GM23338 (cell line): ENCODE measurements at regions not wholly inside any gene's neighbourhood (a gene's known extent, or its start where the extent isn't known, plus 50 kb on each side); places are given as distances from the start of the nearest gene placed in this dataset.
A peak's percentile ranks its signal among the peaks of the same experiment; 100 is the strongest.

Source experiments
- ATAC-seq: fragments of 200-7000 bp; cut with Tn5 transposase; 3 replicates; pipeline ENCODE4 v1.9.1; 2020
- DNase-seq: peaks from one replicate; pipeline ENCODE4 v3.0.0-alpha.2; 2015; ENCODE audit warnings: low spot score
- H2AFZ ChIP-seq: fragments of 200-600 bp; sonication (generic); 2 replicates; pipeline ENCODE4 v1.8.0; 2016; ENCODE audit warnings: antibody characterized with exemption, mild to moderate bottlenecking, moderate library complexity
- H3F3A ChIP-seq: fragments of 200-600 bp; sonication (generic); replicated peaks from 2 replicates; pipeline ENCODE4 v1.8.0; 2017; ENCODE audit warnings: antibody characterized with exemption, mixed run types, low read depth
- H3K27ac ChIP-seq: fragments of 200-600 bp; sonication (generic); 2 replicates; pipeline ENCODE4 v1.6.1; 2016; ENCODE audit warnings: low read depth
- H3K27me3 ChIP-seq: fragments of 200-600 bp; sonication (generic); 2 replicates; pipeline ENCODE4 v1.8.0; 2016; ENCODE audit warnings: mild to moderate bottlenecking, mixed run types, moderate library complexity; ENCODE audit not compliant: insufficient read depth
- H3K36me3 ChIP-seq: fragments of 200-600 bp; sonication (generic); 2 replicates; pipeline ENCODE4 v1.8.0; 2016; ENCODE audit warnings: mild to moderate bottlenecking; ENCODE audit not compliant: insufficient read depth
- H3K4me1 ChIP-seq: fragments of 200-600 bp; sonication (generic); 2 replicates; pipeline ENCODE4 v1.8.0; 2016; ENCODE audit warnings: mild to moderate bottlenecking, moderate library complexity; ENCODE audit not compliant: insufficient read depth
- H3K4me2 ChIP-seq: fragments of 200-600 bp; sonication (generic); 2 replicates; pipeline ENCODE4 v1.7.1; 2017; ENCODE audit warnings: mixed run types
- H3K4me3 ChIP-seq: fragments of 200-600 bp; sonication (generic); 2 replicates; pipeline ENCODE4 v1.6.1; 2016; ENCODE audit warnings: mixed run types
- H3K79me2 ChIP-seq: fragments of 200-600 bp; sonication (generic); replicated peaks from 2 replicates; pipeline ENCODE4 v1.8.0; 2017; ENCODE audit warnings: mild to moderate bottlenecking; ENCODE audit not compliant: insufficient read depth
- H3K9me2 ChIP-seq: fragments of 200-600 bp; sonication (generic); 2 replicates; pipeline ENCODE4 v1.8.0; 2017; ENCODE audit not compliant: insufficient read depth
- H4K20me1 ChIP-seq: fragments of 200-600 bp; sonication (generic); replicated peaks from 2 replicates; pipeline ENCODE4 v1.8.0; 2017; ENCODE audit warnings: mild to moderate bottlenecking; ENCODE audit not compliant: insufficient read depth
- H3K27ac Mint-ChIP-seq: 2 replicates; pipeline ENCODE4 v1.8.0; 2020; ENCODE audit warnings: inconsistent platforms, mild to moderate bottlenecking, moderate library complexity, mixed read lengths
- H3K27me3 Mint-ChIP-seq: 3 replicates; pipeline ENCODE4 v1.8.0; 2022; ENCODE audit warnings: low read depth, mild to moderate bottlenecking, moderate library complexity, mixed read lengths, inconsistent platforms; ENCODE audit not compliant: insufficient read depth, poor library complexity
- H3K36me3 Mint-ChIP-seq: 3 replicates; pipeline ENCODE4 v1.8.0; 2021; ENCODE audit warnings: low read depth, mild to moderate bottlenecking, inconsistent platforms, moderate library complexity, mixed read lengths
- H3K4me1 Mint-ChIP-seq: 3 replicates; pipeline ENCODE4 v1.8.0; 2020; ENCODE audit warnings: mild to moderate bottlenecking, inconsistent platforms, mixed read lengths
- H3K4me3 Mint-ChIP-seq: 3 replicates; pipeline ENCODE4 v1.8.0; 2021; ENCODE audit warnings: moderate library complexity, mild to moderate bottlenecking, inconsistent platforms, mixed read lengths
- H3K9me3 Mint-ChIP-seq: 3 replicates; pipeline ENCODE4 v1.8.0; 2020; ENCODE audit warnings: moderate library complexity, mild to moderate bottlenecking, inconsistent platforms, mixed read lengths
- CREB1 ChIP-seq: fragments of 250-450 bp; sonication (Bioruptor Pico); IDR thresholded peaks from 2 replicates; pipeline ENCODE4 v1.5.0; 2020; ENCODE audit warnings: low read depth, mild to moderate bottlenecking, moderate library complexity
- CTCF ChIP-seq, 2 experiments: fragments of 200-600 bp in 1 of 2; sonication (generic) in 1 of 2; conservative IDR thresholded peaks; 2 replicates each; pipeline versions ENCODE4 v1.5.1 to v1.6.1; 2016 to 2017; ENCODE audit warnings: antibody characterized with exemption in 2 of 2, low read depth in 2 of 2, mild to moderate bottlenecking in 2 of 2, moderate library complexity in 1 of 2
- ETS1 ChIP-seq: IDR thresholded peaks from 2 replicates; pipeline ENCODE4 v1.6.1; 2016; ENCODE audit warnings: antibody characterized with exemption
- EZH2 ChIP-seq: fragments of 200-600 bp; sonication (generic); IDR thresholded peaks from one replicate; pipeline ENCODE4 v1.8.0; 2017; ENCODE audit warnings: antibody characterized with exemption, mild to moderate bottlenecking, low read depth; ENCODE audit not compliant: unreplicated experiment
- EZH2phosphoT487 ChIP-seq: fragments of 200-600 bp; sonication (generic); IDR thresholded peaks from one replicate; pipeline ENCODE4 v1.8.1; 2018; ENCODE audit warnings: antibody characterized with exemption; ENCODE audit not compliant: unreplicated experiment
- JUNB ChIP-seq: IDR thresholded peaks from one replicate; pipeline ENCODE4 v1.6.1; 2016; ENCODE audit warnings: antibody characterized with exemption; ENCODE audit not compliant: unreplicated experiment
- NANOG ChIP-seq: IDR thresholded peaks from 2 replicates; pipeline ENCODE4 v1.6.1; 2016; ENCODE audit warnings: antibody characterized with exemption, borderline replicate concordance
- POLR2AphosphoS5 ChIP-seq: IDR thresholded peaks from 2 replicates; pipeline ENCODE4 v1.6.1; 2016; ENCODE audit warnings: antibody characterized with exemption, low read depth
- REST ChIP-seq: IDR thresholded peaks from one replicate; pipeline ENCODE4 v1.6.1; 2018; ENCODE audit warnings: antibody characterized with exemption; ENCODE audit not compliant: unreplicated experiment
- STAT1 ChIP-seq: IDR thresholded peaks from one replicate; pipeline ENCODE4 v1.6.1; 2016; ENCODE audit warnings: antibody characterized with exemption; ENCODE audit not compliant: unreplicated experiment
- ZNF114 ChIP-seq: fragments of 250-450 bp; sonication (Bioruptor Pico); IDR thresholded peaks from 2 replicates; pipeline ENCODE4 v1.5.0; 2020; ENCODE audit warnings: mild to moderate bottlenecking, moderate library complexity
- ZNF331 ChIP-seq: fragments of 250-450 bp; sonication (Bioruptor Pico); IDR thresholded peaks from 2 replicates; pipeline ENCODE4 v1.5.0; 2020; ENCODE audit warnings: low read depth, mild to moderate bottlenecking, moderate library complexity
- ZNF462 ChIP-seq: fragments of 250-450 bp; sonication (Bioruptor Pico); IDR thresholded peaks from 2 replicates; pipeline ENCODE4 v1.5.0; 2020; ENCODE audit warnings: mild to moderate bottlenecking, moderate library complexity

- Histone ChIP-seq H3K27me3 (no peaks in the 10 kb centered on the region), H3K4me3 (no peak overlapping the region), H3K79me2 (no peaks in the 10 kb centered on the region), H3K4me1 (peaks cover 41% of the 10 kb centered on the region), H3F3A (peaks cover 3% of the 10 kb centered on the region; the same call in 1 of the 2 replicates), H3K4me2 (0 out of 2 replicates have a peak overlapping the region, but pooled peaks have one; percentile 71), H3K9me2 (peaks cover 28% of the 10 kb centered on the region), H2AFZ (no peak overlapping the region), H4K20me1 (no peaks in the 10 kb centered on the region), H3K36me3 (no peaks in the 10 kb centered on the region), H3K27ac (no peak overlapping the region)
- Mint-ChIP-seq H3K27ac (peak overlapping the region; percentile 26; the same call in 1 of the 2 replicates), H3K9me3 (no peaks in the 10 kb centered on the region), H3K4me3 (no peak overlapping the region), H3K27me3 (peaks cover 1% of the 10 kb centered on the region), H3K4me1 (peaks cover 52% of the 10 kb centered on the region), H3K36me3 (peaks cover 7% of the 10 kb centered on the region; the same call in 1 of the 3 replicates)
- DNase-seq (no peak), ATAC-seq (no peak)
- no peak for TF ChIP-seq POLR2AphosphoS5
- TF ChIP-seq REST: no peak
- TF ChIP-seq ZNF114 (CRISPR knock-in tag): no peak
- no peak for TF ChIP-seq CTCF (conservative IDR thresholded peaks at IDR 0.05; ENCODE audit: low read depth in 2 of 2)
- no peak for TF ChIP-seq ZNF462 (CRISPR knock-in tag)
- TF ChIP-seq NANOG: no peak
- TF ChIP-seq JUNB: no peak
- no peak for TF ChIP-seq ETS1
- TF ChIP-seq STAT1: no peak
- no peak for TF ChIP-seq ZNF331
- TF ChIP-seq CREB1: no peak
- no peak for TF ChIP-seq EZH2
- no peak for TF ChIP-seq EZH2phosphoT487
Observed at GRCh38 chr6:85004361-85004995, 240.1 kb upstream of the TBX18 start.
